ENCODE measurements at regions not wholly inside any gene's neighbourhood (a gene's known extent, or its start where the extent isn't known, plus 50 kb on each side); places are given as distances from the start of the nearest gene placed in this dataset.

- no peak overlapping the region for H3K56ac ChIP-seq (ENCODE audit: extremely low read depth, insufficient read depth, low read length)
- ChIA-PET POLR2A (ENCODE audit: unreplicated experiment) (no interaction called here), CTCF (no interaction called here)
- H3K27ac ChIP-seq (ENCODE audit: insufficient read depth, low read length) = no peak overlapping the region
- H3K4me3 ChIP-seq (ENCODE audit: insufficient read depth, low read depth, low read length) = no peak overlapping the region
- DNase-seq (no peak), ATAC-seq (ENCODE audit: low read depth) (no peak)
- no peak overlapping the region for H4K8ac ChIP-seq (ENCODE audit: low read depth in 2 of 2, low read length in 2 of 2)
- no peaks in the 10 kb centered on the region for H4K20me1 ChIP-seq (ENCODE audit: insufficient read depth, low read length)
- TF ChIP-seq ELK1 (IDR thresholded peaks at IDR 0.05; ENCODE audit: borderline replicate concordance, low read depth, low read length) = no peak
- TF ChIP-seq MXI1 (IDR thresholded peaks at IDR 0.05; ENCODE audit: borderline replicate concordance, low read depth, low read length) = no peak
- no peak for TF ChIP-seq CHD1 (IDR thresholded peaks at IDR 0.05; ENCODE audit: low read depth, low read length)
- no peak for TF ChIP-seq RFX5 (IDR thresholded peaks at IDR 0.05; ENCODE audit: low read depth, low read length)
- no peak for TF ChIP-seq RAD21 (IDR thresholded peaks at IDR 0.05; ENCODE audit: low read length)
- no peak for TF ChIP-seq RCOR1 (IDR thresholded peaks at IDR 0.05; ENCODE audit: insufficient replicate concordance, low read length)
- no peak for TF ChIP-seq FOS (IDR thresholded peaks at IDR 0.05; ENCODE audit: low read depth, low read length)
- TF ChIP-seq BHLHE40 (IDR thresholded peaks at IDR 0.05; ENCODE audit: low read depth, low read length) = no peak
- TF ChIP-seq MAZ (IDR thresholded peaks at IDR 0.05; ENCODE audit: borderline replicate concordance, low read depth, low read length) = no peak
- no peak for TF ChIP-seq POLR2A (IDR thresholded peaks at IDR 0.05; ENCODE audit: low read depth, low read length)
- TF ChIP-seq CEBPB (IDR thresholded peaks at IDR 0.05; ENCODE audit: low read depth, low read length) = no peak
- no peak for TF ChIP-seq SMC3 (IDR thresholded peaks at IDR 0.05; ENCODE audit: low read depth, low read length)
- TF ChIP-seq CTCF (conservative IDR thresholded peaks at IDR 0.05; ENCODE audit: low read depth, low read length) = no peak
- TF ChIP-seq MAFK (IDR thresholded peaks at IDR 0.05; ENCODE audit: low read depth, low read length) = no peak
- TF ChIP-seq NFE2L2 (IDR thresholded peaks at IDR 0.05; ENCODE audit: low read depth, low read length) = no peak
- TF ChIP-seq USF2 (IDR thresholded peaks at IDR 0.05; ENCODE audit: low read depth, low read length) = no peak
- no peak overlapping the region for H3K4ac ChIP-seq (ENCODE audit: low read depth, low read length)
- intact Hi-C loops (cut with micrococcal nuclease) (no loop called here), in situ Hi-C loops (cut with MboI; ENCODE audit: low sequenced_read_pairs) (no loop called here), dilution Hi-C loops (cut with HindIII; ENCODE audit: low sequenced_read_pairs, unreplicated experiment) (no loop called here)
- no peaks in the 10 kb centered on the region for H3K4me1 ChIP-seq (ENCODE audit: control insufficient read depth, insufficient read depth, low read length)
- H2AFZ ChIP-seq (replicated peaks; ENCODE audit: low read length, poor library complexity) = no peak overlapping the region
- no peak overlapping the region for H2AK9ac ChIP-seq (replicated peaks; ENCODE audit: low read depth, low read length, poor library complexity)
- no peak overlapping the region for H3K4me2 ChIP-seq (ENCODE audit: low read depth, low read length)
- no CpG with 5 or more reads among the region's 2 CpGs for WGBS, 2 experiments (ENCODE audit: extremely low coverage in 2 of 2, insufficient read length in 1 of 2)
- no peak overlapping the region for H2AK5ac ChIP-seq (ENCODE audit: low read depth, low read length)
- no TSS peak for BruUV-seq (replicated peaks)
- H2BK5ac ChIP-seq (ENCODE audit: low read depth, low read length, poor library complexity, severe bottlenecking) = no peak overlapping the region
- H3K18ac ChIP-seq (ENCODE audit: low read depth, low read length) = no peak overlapping the region
- no peak overlapping the region for H2BK15ac ChIP-seq (ENCODE audit: low read depth, low read length)
- no peak overlapping the region for H2BK20ac ChIP-seq (ENCODE audit: low read depth, low read length)
- no peak overlapping the region for H3K14ac ChIP-seq (replicated peaks; ENCODE audit: low read depth, low read length)
- no peaks in the 10 kb centered on the region for H3K36me3 ChIP-seq (ENCODE audit: control insufficient read depth, insufficient read depth, low read length)
- H3K9me3 ChIP-seq (ENCODE audit: control insufficient read depth, insufficient read depth, low read length) = no peaks in the 10 kb centered on the region
- H3K9me1 ChIP-seq (ENCODE audit: insufficient read depth, low read length) = no peaks in the 10 kb centered on the region
- no peaks in the 10 kb centered on the region for H3K79me1 ChIP-seq (ENCODE audit: low read depth in 1 of 2, low read length in 2 of 2)
- no peak overlapping the region for H3K9ac ChIP-seq (ENCODE audit: low read depth, low read length)
- no peak overlapping the region for H4K91ac ChIP-seq (ENCODE audit: insufficient read depth, low read depth, low read length)
- H3K27me3 ChIP-seq (ENCODE audit: control insufficient read depth, insufficient read depth, low read length) = no peaks in the 10 kb centered on the region
- no peak overlapping the region for H3K23ac ChIP-seq (ENCODE audit: low read depth, low read length)
- H4K5ac ChIP-seq (ENCODE audit: low read depth, low read length) = no peak overlapping the region
- no peak overlapping the region for H2BK120ac ChIP-seq (ENCODE audit: low read depth, low read length)
These were observed 213.6 kb downstream of the CENPF start for GRCh38 chr1:214816603-214817002.

Data from IMR-90 (cell line).